HG02798 (cell line): ENCODE measurements at regions not wholly inside any gene's neighbourhood (a gene's known extent, or its start where the extent isn't known, plus 50 kb on each side); places are given as distances from the start of the nearest gene placed in this dataset.
"Not testable (repeated sequence)": the region's sequence is repeated elsewhere in the genome, so short reads cannot be mapped to it uniquely, and the experiment has no call there.

Source experiments
- ATAC-seq: cut with Tn5 transposase; IDR thresholded peaks from one replicate; pipeline ENCODE4 v1.9.1; 2021; ENCODE audit warnings: mild to moderate bottlenecking; ENCODE audit not compliant: unreplicated experiment, poor library complexity

DNA sequence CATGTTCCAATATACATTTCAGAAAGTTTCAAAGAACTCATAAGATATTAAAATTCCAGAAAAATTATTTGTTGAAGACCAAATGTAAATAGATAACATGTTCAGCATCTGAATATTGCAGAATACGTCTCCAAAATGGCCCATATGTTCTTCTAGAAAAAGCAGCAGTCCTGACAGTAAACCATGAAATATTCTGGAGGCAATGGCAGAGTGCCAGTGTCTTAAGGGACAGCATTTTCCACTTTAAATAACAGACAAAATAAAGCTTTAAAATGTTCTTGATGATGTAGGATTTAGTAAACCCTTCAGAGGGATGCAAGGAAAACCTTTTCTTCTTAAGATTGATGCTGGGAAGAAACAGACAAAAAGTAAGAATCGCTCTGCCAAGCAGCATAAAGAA is 721.0 kb downstream of the NR2F1-AS1 start:
- ATAC-seq, result no peak

- ATAC-seq, result no peak
Observed at GRCh38 chr5:92852219-92852618, 728.8 kb downstream of the NR2F1-AS1 start.

GRCh38 chr5:92850886-92851285 is 730.1 kb downstream of the NR2F1-AS1 start:
- no peak for ATAC-seq

DNA sequence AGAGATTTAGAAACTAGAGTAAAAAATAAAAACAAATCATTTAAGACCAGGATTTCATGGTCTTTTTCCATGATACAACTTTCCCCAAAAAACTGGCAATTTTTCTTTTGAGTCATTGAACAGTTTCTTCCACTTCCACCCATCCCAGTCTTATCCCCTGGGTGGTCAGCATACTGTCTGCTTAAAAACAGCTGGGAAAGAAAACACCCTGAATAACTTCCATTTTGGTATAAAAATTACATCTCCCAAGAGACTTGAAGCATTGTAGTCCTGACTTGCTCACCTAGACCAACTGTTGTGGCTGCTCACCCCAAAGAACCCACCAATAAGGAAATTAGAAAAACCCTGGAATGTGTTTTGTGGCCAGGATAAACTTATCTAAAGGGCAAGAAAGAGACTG is 731.3 kb downstream of the NR2F1-AS1 start:
- no peak for ATAC-seq

GRCh38 chr5:92841604-92842155 is 739.3 kb downstream of the NR2F1-AS1 start:
- ATAC-seq, result no peak

- no peak for ATAC-seq
Observed at GRCh38 chr5:92838253-92838652, 742.8 kb downstream of the NR2F1-AS1 start.

DNA sequence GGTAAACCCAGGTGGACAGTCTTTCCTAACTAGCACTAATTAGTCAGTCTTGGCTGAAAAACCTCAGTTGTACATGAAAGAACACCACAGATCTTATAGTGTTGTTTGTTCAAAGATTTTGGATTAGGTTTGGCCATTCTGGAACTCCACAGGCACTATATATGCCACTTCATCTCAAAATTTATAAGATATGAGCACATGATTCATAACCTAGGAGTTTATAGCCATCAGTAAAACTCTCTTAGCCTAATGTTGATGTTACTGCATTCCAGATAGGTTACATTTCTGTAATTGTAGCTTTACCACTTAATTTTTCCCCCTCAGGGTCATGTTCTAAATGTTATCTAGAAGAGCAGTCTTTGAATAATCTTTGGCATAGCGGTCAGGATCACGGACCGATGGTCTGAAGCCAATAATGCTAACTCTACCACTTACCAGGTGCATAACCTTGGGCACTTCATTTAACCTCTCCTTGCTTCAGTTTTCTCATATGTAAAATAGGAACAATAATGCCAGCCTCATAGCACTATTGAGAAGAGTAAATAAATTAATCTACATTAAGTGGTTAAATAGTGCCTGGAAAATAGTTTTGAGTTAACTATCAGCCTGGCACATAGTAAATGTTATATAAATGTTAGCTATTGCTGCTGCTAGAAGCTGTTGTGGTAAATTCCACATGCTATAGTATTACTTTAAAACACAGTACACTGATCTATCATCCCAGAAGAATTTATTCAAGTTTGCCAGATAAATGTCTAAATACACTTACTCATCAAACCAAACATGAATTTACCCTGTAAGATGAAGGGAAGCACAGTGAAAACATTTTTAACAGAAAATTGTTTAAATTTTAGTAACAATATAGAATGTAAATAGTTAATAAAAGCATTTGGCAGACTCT is 743.9 kb downstream of the NR2F1-AS1 start:
- ATAC-seq, result no peak

GRCh38 chr5:92835712-92836111 is 745.3 kb downstream of the NR2F1-AS1 start:
- no peak for ATAC-seq

- ATAC-seq, result not testable (repeated sequence)
Observed at GRCh38 chr5:92823551-92823950, 757.5 kb downstream of the NR2F1-AS1 start.

DNA sequence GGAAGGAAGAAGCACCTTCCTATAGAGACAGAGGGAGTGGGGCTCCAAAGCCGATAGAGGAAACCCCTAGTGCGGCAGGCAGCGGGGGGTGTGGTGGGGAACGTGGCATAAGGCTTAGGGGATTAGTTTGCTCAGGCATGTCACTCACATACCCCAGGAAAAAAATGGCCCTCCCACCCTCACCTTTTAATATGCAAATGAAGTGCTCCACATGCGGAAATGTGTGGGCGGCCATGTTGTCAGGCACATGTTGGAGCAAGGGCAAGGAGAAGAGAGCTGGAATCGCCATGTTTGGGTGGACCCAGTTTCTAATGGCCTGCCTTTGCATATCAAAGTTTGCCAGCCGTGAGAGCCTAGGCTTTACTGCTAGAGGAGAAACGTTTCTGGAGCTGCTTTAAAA is 758.8 kb downstream of the NR2F1-AS1 start:
- no peak for ATAC-seq

GRCh38 chr5:92809855-92810465 is 771.1 kb downstream of the NR2F1-AS1 start:
- no peak for ATAC-seq

- ATAC-seq, result no peak
Observed at GRCh38 chr5:92808474-92808873, 772.5 kb downstream of the NR2F1-AS1 start.

DNA sequence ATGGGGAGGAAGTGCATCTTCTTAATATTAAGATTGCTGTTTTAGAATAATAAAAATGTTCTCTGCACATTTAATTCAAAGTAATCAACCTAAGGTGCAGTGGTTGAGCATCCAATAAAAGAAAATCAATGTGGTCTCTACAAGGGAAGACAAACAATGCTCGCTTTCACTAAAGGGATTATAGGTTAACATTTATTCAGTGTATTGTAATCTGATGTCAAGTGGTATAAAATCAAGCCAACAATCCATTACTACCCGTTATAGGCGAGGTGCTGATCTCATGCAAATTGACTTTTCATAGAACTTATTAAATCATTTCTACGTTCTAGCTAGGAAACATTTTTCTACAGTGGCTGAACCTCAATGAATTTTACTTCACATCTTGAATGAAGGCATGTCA is 773.9 kb downstream of the NR2F1-AS1 start:
- ATAC-seq, result no peak

DNA sequence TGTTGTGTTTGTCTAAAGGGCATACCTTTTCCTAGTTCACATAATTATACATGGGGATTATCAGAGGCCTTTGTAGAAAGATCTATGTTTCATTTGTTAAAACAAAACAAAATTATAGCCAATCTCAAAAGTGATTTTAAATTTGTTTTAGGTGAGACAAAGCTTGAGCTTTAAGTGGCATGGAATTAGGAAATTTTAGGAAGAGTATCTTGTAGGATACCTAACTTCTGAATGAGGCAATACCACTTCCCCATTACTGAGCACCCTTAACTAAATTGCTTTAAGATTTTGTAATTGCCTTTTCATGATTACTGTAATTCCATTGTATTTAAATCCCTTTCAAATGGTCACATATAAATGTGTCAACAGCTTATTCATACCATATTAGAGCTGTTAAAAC is 775.6 kb downstream of the NR2F1-AS1 start:
- no peak for ATAC-seq

GRCh38 chr5:92801911-92802310 is 779.1 kb downstream of the NR2F1-AS1 start:
- ATAC-seq, result no peak

DNA sequence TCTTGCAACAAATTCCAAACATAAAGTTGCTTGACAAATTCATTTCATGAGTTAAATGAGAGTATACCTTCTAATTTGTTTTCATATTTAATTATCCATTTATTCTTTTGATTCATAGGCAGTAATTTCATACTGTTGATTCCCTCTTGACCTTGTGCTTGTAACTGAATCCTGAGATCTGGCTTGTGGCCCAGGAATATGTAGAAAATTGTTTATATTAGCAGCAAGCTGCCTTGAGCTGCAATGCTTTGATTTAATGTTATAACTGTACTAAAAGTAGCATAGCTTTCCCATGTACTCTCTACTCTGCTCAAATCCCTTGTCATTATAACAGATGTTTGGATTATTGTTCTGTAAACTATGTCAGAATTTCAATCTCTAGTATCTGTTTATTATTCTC is 780.7 kb downstream of the NR2F1-AS1 start:
- no peak for ATAC-seq

DNA sequence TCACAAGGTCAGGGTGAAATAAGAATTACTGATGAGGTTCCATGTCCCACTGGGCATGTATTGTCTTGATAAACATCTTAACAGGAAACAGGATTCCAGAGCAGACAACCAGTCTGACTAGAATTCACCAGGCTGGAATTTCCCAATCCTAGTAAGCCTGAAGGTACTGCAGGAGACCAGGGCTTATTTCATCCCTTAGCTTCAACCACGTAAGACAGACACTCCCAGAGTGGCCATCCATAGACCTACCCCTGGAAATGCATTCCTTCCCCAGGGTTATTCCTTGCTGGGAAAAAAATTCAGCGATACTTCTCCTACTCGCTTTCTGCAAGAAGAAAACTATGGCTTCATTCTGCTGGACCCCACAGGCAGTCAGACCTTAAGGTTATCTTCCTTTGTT is 785.4 kb downstream of the NR2F1-AS1 start:
- ATAC-seq, result no peak

DNA sequence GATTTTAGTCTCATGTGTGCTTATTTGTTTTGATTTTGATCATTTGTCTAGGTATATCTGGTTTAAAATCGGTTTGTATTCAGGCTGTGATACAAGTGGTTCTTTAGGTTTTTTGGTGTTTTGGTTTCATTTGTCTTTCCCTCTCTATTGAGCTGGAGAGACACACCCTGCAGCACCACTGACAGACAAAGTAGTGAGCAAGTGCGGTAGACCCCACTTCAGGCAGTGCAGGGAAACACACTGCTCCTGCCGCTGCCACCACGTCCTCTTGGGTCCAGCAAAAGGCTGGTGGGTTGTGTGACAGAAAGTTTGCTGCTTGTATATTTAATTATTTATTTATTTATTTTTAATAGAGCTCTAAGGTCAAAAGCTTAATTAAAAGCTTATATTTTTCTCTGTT is 801.0 kb downstream of the NR2F1-AS1 start:
- ATAC-seq, result no peak

- no peak for ATAC-seq
Observed at GRCh38 chr5:92779536-92779935, 801.5 kb downstream of the NR2F1-AS1 start.

GRCh38 chr5:92778261-92778660 is 802.8 kb downstream of the NR2F1-AS1 start:
- no peak for ATAC-seq

GRCh38 chr5:92777421-92777820 is 803.6 kb downstream of the NR2F1-AS1 start:
- no peak for ATAC-seq
